GM18507 (cell line): ENCODE measurements at regions not wholly inside any gene's neighbourhood (a gene's known extent, or its start where the extent isn't known, plus 50 kb on each side); places are given as distances from the start of the nearest gene placed in this dataset.
A peak's percentile ranks its signal among the peaks of the same experiment; 100 is the strongest.

Experiments used
- DNase-seq: peaks from one replicate; pipeline ENCODE4 v3.0.0; 2011; ENCODE audit warnings: low read depth; ENCODE audit not compliant: insufficient read length; ENCODE audit errors: extremely low spot score
- FAIRE-seq: peaks from 2 replicates; lab custom pipeline; 2011; peaks lifted over from hg19 to GRCh38; lab: Jason Lieb, UNC

DNA sequence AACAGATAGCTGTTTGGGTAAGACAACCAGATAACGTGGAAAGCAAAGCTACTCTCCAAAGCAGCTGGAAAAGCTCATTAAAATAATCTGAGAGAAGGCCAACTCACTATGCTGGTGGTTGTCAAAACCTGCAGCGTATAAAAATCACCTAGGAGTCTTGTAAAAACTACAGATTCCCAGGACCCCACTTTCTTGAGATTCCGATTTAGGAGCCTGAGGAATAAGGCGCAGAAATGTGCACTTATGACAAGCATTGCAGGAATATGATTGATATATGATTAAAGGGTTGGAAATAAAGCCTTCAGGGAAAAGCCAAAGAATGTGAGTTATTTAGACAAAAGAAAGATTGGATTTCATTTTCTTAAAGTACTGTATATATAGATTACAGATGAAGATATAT is 285.0 kb upstream of the PTGER4 start:
- FAIRE-seq (no peak), DNase-seq (no peak)

DNA sequence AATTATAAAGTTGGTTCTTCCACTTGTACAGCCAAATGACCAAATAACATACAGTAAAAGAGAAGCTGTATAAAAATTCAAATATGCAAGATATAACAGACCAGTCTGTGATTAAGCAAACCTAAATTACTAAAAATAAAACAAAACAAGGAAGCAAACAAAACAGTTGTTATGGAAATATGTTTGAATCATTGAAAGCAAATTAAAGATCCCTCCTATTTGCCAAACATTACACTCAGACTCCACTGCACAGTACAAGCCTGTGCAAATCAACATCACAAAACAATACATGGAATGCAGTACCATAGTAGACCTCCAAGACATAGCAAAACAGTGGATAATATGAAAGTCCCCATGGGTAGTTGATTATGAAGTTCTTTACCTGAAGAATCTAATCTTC is 288.1 kb upstream of the PTGER4 start:
- FAIRE-seq (no peak), DNase-seq (no peak)

DNA sequence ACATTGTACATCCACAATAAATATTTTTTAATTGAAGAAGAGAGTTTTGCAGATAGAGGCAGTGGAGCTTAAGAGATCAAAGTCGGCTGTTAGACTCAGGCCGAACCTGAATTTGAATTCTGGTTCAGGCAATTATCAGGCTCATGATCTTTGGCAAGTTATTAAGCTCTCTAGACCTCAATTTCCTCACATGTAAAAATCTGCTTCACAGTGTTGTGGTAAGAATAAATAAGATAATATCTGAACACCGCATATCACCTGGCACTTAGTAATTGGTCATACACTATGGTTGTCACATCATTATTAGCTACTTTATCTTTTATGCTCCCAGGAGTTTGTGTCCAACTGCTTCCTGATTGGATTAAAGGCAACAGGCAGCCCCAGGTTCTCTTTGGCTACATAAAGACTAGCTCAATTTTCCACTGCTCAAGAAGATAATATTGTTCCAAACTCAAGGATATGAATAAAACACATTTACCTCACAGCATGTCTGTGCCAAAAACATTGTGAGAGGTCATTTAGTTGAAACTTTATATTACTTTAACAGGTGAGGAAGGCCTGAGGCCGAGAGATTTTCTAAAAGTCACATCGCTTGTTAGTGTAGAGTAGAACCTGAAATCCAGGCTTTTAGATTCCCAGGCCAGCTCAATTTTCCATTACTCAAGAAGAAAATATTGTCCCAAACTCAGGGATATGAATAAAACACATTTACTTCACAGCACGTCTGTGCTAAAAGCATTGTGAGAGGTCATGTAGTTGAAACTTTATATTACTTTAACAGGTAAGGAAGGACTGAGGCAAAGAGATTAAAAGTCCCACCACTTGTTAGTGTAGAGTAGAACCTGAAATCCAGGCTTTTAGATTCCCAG is 289.2 kb upstream of the PTGER4 start:
- no peak for FAIRE-seq
- no peak for DNase-seq

- DNase-seq (no peak), FAIRE-seq (peak; percentile 15)
These were observed 290.1 kb upstream of the PTGER4 start for GRCh38 chr5:40389591-40389990.

- FAIRE-seq (peak; percentile 86), DNase-seq (peak; percentile 12)
These were observed 293.4 kb upstream of the PTGER4 start for GRCh38 chr5:40386289-40386688.

DNA sequence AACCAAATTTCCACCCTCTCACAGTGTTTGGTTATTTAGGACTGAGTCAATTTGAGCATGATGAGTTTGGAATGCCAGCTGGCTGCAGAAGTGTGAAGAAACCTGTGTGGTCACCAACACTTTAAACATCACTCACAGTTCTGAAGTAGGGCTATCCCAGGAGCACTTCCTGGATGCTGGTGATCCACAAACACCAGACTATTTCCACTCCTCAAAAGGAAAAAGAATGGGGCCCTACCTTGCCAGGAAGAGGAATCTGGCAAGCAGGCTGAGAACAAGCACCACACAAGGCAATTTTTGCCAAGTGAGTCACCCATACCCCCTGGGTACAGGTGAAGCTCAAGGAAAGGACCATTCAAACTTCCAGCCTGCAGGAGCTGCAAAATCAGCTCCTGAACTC is 294.2 kb upstream of the PTGER4 start:
- DNase-seq: no peak
- peak; percentile 12 for FAIRE-seq

- FAIRE-seq: no peak
- no peak for DNase-seq
These were observed 294.8 kb upstream of the PTGER4 start for GRCh38 chr5:40384782-40385390.

DNA sequence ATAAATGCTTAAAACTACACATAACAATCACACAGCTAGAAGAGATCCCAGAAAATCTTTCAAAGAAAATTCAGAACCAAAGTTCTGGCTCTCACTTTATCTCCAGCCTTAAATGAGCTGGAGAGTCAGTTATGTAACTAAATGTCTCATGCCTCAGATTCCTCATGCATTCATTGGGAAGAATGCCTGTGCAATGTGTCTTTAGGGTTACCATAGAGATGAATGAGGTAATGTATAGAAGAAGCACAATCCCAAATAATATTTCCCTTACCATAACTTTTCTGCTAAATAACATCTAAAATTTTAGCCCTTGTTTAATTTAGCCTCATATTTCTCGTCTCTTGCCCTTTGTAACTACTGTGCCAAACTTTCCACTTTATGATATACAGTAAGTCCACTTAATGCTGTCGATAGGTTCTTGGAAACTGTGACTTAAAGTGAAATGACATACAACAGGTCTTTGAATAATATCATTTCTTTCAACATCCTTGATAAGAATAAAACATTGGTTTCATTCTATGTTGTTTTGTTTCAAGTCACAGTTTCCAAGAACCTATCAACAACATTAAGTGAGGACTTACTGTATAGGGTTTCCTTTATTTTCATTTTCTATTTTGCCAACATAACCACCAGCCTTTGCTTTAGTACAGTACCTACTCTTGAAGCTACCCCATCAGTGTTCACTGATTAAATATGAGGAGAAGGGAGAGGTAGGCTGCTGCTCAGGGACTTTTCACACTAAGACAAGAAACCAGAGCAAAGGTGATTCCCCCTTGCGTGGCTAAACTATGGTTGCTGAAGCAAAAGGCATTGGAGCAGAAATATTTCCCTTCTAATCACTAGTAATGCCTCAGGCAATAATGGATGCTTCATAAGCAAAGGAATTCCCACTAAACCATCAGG is 295.7 kb upstream of the PTGER4 start:
- no peak for DNase-seq
- peak; percentile 86 for FAIRE-seq

GRCh38 chr5:40381676-40382363 is 297.9 kb upstream of the PTGER4 start:
- no peak for DNase-seq
- FAIRE-seq: no peak

- FAIRE-seq (no peak), DNase-seq (no peak)
These were observed 298.7 kb upstream of the PTGER4 start for GRCh38 chr5:40381016-40381415.

DNA sequence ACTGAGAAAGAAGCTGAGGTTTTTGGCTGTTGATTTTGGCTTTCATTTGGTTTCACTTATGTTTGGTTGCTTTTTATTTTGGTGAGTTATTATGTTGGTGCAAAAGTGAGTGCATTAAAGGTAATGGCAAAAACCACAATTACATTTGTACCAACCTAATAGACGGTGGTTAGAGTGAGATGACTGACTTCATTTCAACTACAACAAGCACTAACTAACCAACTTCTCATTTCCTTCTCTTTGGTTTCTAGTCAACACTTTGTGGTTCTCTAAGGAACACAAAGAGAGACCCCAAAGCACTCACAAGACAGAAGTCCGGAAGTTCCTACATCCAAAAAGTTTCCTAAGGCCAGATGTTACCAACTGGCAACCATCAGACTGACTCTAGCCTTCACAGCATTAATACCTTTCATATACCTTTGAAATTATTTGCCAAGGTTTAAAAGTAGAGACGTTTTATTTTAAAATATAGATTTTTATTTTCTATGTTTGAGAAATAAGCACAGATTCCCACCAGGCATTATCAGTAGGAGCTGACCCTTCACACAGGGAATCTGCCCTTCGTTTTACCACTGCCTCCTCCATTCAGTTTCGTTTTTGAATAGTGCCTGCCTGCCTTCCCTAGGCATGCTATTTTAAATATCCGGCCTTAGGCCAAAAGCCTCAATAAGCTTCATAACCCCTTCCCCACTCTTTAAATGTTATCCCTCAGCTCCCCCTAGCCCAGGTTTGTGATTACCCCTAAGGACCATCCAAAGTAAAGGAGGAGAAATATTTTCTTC is 301.1 kb upstream of the PTGER4 start:
- DNase-seq: no peak
- peak; percentile 81 for FAIRE-seq

DNA sequence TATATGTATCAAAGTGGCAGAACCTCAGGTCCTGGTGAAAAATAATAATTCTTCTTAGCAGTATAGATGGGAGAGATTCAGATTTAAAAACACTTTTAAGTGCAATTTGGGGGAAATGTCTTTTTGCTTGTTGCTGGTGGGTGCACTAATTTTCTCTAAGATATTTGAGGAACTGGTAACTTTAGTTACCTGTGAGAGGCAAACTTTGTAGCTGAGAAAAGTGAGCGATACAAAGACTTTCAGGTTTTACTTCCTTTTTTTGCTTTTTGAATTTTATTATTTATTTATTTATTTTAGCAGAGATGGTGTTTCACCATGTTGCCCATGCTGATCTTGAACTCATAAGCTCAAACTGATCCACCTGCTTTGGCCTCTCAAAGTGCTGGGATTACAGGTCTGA is 303.1 kb upstream of the PTGER4 start:
- DNase-seq (no peak), FAIRE-seq (peak; percentile 60)

- DNase-seq: no peak
- FAIRE-seq: no peak
These were observed 304.9 kb upstream of the PTGER4 start for GRCh38 chr5:40374853-40375252.

GRCh38 chr5:40368200-40368599 is 311.5 kb upstream of the PTGER4 start:
- no peak for FAIRE-seq

DNA sequence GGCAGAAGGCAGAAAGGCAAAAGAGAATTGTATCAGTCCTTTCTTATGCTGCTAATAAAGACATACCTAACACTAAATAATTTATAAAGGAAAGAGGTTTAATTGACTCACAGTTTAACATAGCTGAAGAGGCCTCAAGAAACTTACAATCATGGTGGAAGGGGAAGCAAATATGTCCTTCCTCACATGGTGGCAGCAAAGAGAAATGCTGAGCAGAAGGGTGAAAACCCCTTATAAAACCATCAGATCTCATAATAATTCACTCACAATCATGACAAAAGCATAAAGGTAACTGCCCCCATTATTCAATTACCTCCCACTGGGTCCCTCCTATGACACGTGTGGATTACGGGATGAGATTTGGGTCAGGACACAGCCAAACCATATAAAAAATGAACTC is 312.5 kb upstream of the PTGER4 start:
- FAIRE-seq (no peak), DNase-seq (no peak)

More at GRCh38 chr5:40368200-40368599, 311.5 kb upstream of the PTGER4 start:
- no peak for DNase-seq

DNA sequence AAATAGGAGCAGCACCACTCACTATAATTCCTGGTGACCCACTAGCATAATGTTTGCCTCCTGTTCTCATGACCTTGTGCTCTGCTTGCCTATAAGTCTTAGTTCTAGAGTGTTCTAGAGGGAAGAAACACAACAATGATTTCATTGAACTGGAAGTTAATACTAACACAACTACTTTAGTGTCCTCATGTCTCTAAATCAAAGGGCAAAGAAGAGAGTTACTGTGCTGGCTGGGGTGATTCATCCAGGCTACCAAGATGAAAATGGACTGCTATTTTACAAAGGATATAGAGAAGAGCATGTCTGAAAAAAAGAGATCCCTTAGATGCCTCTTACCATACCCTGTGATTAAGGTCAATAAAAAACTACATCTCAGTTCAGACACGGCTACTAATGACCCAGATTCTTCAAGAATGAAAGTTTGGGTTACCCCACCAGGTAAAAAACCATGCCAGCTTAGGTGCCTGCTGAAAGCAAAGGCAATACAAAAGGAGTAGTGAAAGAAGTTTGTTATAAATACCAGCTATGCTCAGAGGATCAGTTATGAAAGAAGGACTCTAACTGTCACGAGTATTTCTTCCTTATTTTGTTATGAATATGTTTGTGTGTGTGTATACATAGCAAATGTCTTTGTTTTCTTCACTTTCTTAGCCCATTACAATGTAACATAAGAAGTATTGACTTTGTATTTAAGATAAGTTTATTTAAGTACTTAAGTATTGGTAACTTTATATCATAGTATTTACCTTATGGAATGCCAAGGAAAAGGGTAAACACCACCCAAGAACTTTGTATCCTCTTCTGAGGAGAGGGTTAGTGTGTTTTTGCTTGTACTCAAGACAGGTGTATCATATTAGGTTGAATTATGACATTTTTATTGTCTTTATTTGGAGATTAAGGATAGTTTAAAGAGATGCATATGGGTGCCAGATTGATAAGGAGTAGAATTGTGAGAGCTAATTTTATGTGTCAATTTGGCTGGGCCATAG is 314.1 kb upstream of the PTGER4 start:
- FAIRE-seq (no peak), DNase-seq (no peak)

- DNase-seq: no peak
- FAIRE-seq: no peak
These were observed 315.3 kb upstream of the PTGER4 start for GRCh38 chr5:40364441-40364840.

DNA sequence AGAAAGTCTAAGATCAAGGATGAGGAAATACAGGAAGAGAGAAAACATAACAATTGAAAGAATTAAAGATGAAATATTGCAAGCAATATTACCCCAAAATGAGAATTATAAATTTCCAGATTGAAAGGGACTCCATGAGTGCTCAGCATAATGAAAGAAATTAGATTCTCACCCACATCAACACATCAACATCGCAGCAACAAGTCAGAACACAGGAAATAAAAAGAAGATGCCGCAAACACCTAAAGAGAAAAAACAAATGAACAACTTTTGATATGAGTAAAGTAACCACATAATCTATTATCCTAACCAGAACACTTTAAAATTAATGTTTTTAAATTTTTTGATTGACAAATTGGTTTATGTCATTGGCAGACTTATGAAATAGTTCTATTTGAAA is 318.3 kb upstream of the PTGER4 start:
- FAIRE-seq (no peak), DNase-seq (no peak)
